ENCODE measurements at regions not wholly inside any gene's neighbourhood (a gene's known extent, or its start where the extent isn't known, plus 50 kb on each side); places are given as distances from the start of the nearest gene placed in this dataset.

GRCh38 chr7:36092221-36092771 is 60.8 kb upstream of the EEPD1 start:
- TF ChIP-seq POLR2A (IDR thresholded peaks at IDR 0.05) (no peak), POLR2AphosphoS5 (IDR thresholded peaks at IDR 0.05) (peak; percentile 43 to 71 (median 51))
- intact Hi-C loops (cut with DNase I; ENCODE audit: low total_unique reads), result no loop called here
- Histone ChIP-seq H3K27ac (peak overlapping the region in 6 of 8 donors; percentile 29 to 67 (median 52)), H3K9me3 (peaks cover 0 to 11% (median 3%) of the 10 kb centered on the region in 8 donors), H3K36me3 (no peaks in the 10 kb centered on the region), H3K4me3 (no peak overlapping the region), H3K27me3 (replicated peaks in 1 of 7) (no peaks in the 10 kb centered on the region), H3K4me1 (peaks cover 0 to 22% (median 0%) of the 10 kb centered on the region in 6 donors)
- peak; percentile 75 for DNase-seq
- 70 to 92% (median 77%) methylated on average over 11 of the region's 11 CpGs for WGBS, 5 donors

GRCh38 chr7:36096460-36097095 is 56.5 kb upstream of the EEPD1 start:
- intact Hi-C loops (cut with DNase I; ENCODE audit: low total_unique reads), result no loop called here
- Histone ChIP-seq H3K27me3 (replicated peaks in 1 of 7) (no peaks in the 10 kb centered on the region), H3K4me3 (no peak overlapping the region), H3K9me3 (peaks cover 0 to 14% (median 0%) of the 10 kb centered on the region in 8 donors), H3K36me3 (no peaks in the 10 kb centered on the region), H3K27ac (peak overlapping the region in 5 of 8 donors; percentile 16 to 60 (median 40)), H3K4me1 (peaks cover 0 to 22% (median 0%) of the 10 kb centered on the region in 6 donors)
- TF ChIP-seq POLR2A (IDR thresholded peaks at IDR 0.05), result no peak
- no peak for TF ChIP-seq CTCF (IDR thresholded peaks at IDR 0.05 in 8 of 11, conservative IDR thresholded peaks at IDR 0.05 in 3 of 11)
- TF ChIP-seq POLR2AphosphoS5 (IDR thresholded peaks at IDR 0.05), result no peak
- 57 to 67% (median 61%) methylated on average over 6 of the region's 6 CpGs for WGBS, 5 donors
- no peak for DNase-seq

DNA sequence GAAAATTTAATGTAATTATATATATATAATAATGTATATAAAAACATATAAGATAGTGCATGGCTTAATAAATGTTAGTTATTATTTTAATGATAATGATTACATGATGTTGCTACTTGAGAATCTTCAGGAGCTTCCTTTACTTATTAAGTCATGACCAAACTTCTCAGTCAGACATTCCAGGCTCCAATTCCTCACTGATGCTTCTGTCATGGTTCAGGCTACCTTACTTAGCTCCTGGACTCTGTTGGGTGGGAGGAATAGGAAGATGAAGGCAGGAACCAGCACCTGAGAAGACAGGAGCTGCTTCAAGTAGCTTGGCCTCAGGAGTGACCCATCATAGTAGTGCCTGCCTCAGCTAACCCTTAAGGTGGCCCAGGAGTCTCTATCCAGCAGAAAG is 55.0 kb upstream of the EEPD1 start:
- intact Hi-C loops (cut with DNase I; ENCODE audit: low total_unique reads), result no loop called here
- no peak for DNase-seq
- TF ChIP-seq CTCF (IDR thresholded peaks at IDR 0.05 in 8 of 11, conservative IDR thresholded peaks at IDR 0.05 in 3 of 11) (no peak), POLR2A (IDR thresholded peaks at IDR 0.05) (no peak), POLR2AphosphoS5 (IDR thresholded peaks at IDR 0.05) (no peak)
- Histone ChIP-seq H3K9me3 (peaks cover 0 to 14% (median 0%) of the 10 kb centered on the region in 8 donors), H3K36me3 (no peaks in the 10 kb centered on the region), H3K27ac (no peak overlapping the region), H3K4me3 (no peak overlapping the region), H3K4me1 (peaks cover 0 to 12% (median 0%) of the 10 kb centered on the region in 6 donors), H3K27me3 (replicated peaks in 1 of 7) (no peaks in the 10 kb centered on the region)

GRCh38 chr7:36100226-36100625 is 52.8 kb upstream of the EEPD1 start:
- Histone ChIP-seq H3K4me1 (peaks cover 0 to 12% (median 0%) of the 10 kb centered on the region in 6 donors), H3K27me3 (replicated peaks in 1 of 7) (no peaks in the 10 kb centered on the region), H3K36me3 (no peaks in the 10 kb centered on the region), H3K27ac (no peak overlapping the region), H3K4me3 (no peak overlapping the region), H3K9me3 (peaks cover 0 to 14% (median 0%) of the 10 kb centered on the region in 8 donors)
- intact Hi-C loops (cut with DNase I; ENCODE audit: low total_unique reads), result no loop called here
- TF ChIP-seq POLR2AphosphoS5 (IDR thresholded peaks at IDR 0.05) (no peak), CTCF (IDR thresholded peaks at IDR 0.05 in 8 of 11, conservative IDR thresholded peaks at IDR 0.05 in 3 of 11) (no peak), POLR2A (IDR thresholded peaks at IDR 0.05) (no peak)
- WGBS, 5 donors, result 29 to 74% (median 40%) methylated on average over 2 of the region's 2 CpGs
- DNase-seq, result no peak

Data from spleen (tissue), 11 donors.